ENCODE measurements at regions not wholly inside any gene's neighbourhood (a gene's known extent, or its start where the extent isn't known, plus 50 kb on each side); places are given as distances from the start of the nearest gene placed in this dataset.

- H3K27ac ChIP-seq = no peak overlapping the region
- no peak for TF ChIP-seq CTCF (conservative IDR thresholded peaks at IDR 0.05)
- TF ChIP-seq ZFX (IDR thresholded peaks at IDR 0.05) = no peak
Measured at GRCh38 chr9:91078369-91078695, 276.7 kb downstream of the SYK start.

- TF ChIP-seq ZFX (IDR thresholded peaks at IDR 0.05) (no peak), CTCF (conservative IDR thresholded peaks at IDR 0.05) (no peak)
- no peak overlapping the region for H3K27ac ChIP-seq
Measured at GRCh38 chr9:91082731-91083130, 279.0 kb downstream of the AUH start.

- no peak overlapping the region for H3K27ac ChIP-seq
- TF ChIP-seq CTCF (conservative IDR thresholded peaks at IDR 0.05) (no peak), ZFX (IDR thresholded peaks at IDR 0.05) (no peak)
Measured at GRCh38 chr9:91084896-91085516, 276.7 kb downstream of the AUH start.

- TF ChIP-seq ZFX (IDR thresholded peaks at IDR 0.05) (no peak), CTCF (conservative IDR thresholded peaks at IDR 0.05) (no peak)
- no peak overlapping the region for H3K27ac ChIP-seq
Measured at GRCh38 chr9:91085517-91086291, 276.0 kb downstream of the AUH start.

- H3K27ac ChIP-seq = no peak overlapping the region
- no peak for TF ChIP-seq ZFX (IDR thresholded peaks at IDR 0.05)
- TF ChIP-seq CTCF (conservative IDR thresholded peaks at IDR 0.05) = no peak
Measured at GRCh38 chr9:91086657-91087461, 274.9 kb downstream of the AUH start.

GRCh38 chr9:91087462-91087759 is 274.3 kb downstream of the AUH start:
- H3K27ac ChIP-seq = no peak overlapping the region
- TF ChIP-seq ZFX (IDR thresholded peaks at IDR 0.05) = no peak
- no peak for TF ChIP-seq CTCF (conservative IDR thresholded peaks at IDR 0.05)
